Mesothelial cell of epicardium (in vitro differentiated cells): ENCODE measurements at regions not wholly inside any gene's neighbourhood (a gene's known extent, or its start where the extent isn't known, plus 50 kb on each side); places are given as distances from the start of the nearest gene placed in this dataset.
"Not testable (repeated sequence)": the region's sequence is repeated elsewhere in the genome, so short reads cannot be mapped to it uniquely, and the experiment has no call there.

Experiments used
- DNase-seq, 2 experiments: peaks; one replicate each; pipeline ENCODE4 v3.0.0; 2021; ENCODE audit warnings: low spot score in 2 of 2; ENCODE audit not compliant: unreplicated experiment in 2 of 2
- H3K27ac Mint-ChIP-seq: 2 replicates; pipeline ENCODE4 v1.8.0; 2021; ENCODE audit warnings: mixed read lengths
- H3K27me3 Mint-ChIP-seq: 2 replicates; pipeline ENCODE4 v1.8.0; 2021; ENCODE audit warnings: low read depth, mixed read lengths
- H3K36me3 Mint-ChIP-seq: 2 replicates; pipeline ENCODE4 v1.8.0; 2021; ENCODE audit warnings: mixed read lengths
- H3K4me1 Mint-ChIP-seq: 2 replicates; pipeline ENCODE4 v1.8.0; 2021; ENCODE audit warnings: mixed read lengths
- H3K4me3 Mint-ChIP-seq: 2 replicates; pipeline ENCODE4 v1.8.0; 2021; ENCODE audit warnings: mild to moderate bottlenecking, moderate library complexity, mixed read lengths
- H3K9me3 Mint-ChIP-seq: 2 replicates; pipeline ENCODE4 v1.8.0; 2021; ENCODE audit warnings: mixed read lengths
- CTCF ChIP-seq: fragments of 200-600 bp; sonication (generic); IDR thresholded peaks from one replicate; pipeline ENCODE4 v1.5.0; 2021; ENCODE audit warnings: antibody characterized with exemption; ENCODE audit not compliant: unreplicated experiment

- H3K36me3 Mint-ChIP-seq = no peaks in the 10 kb centered on the region
- no peak overlapping the region for H3K27ac Mint-ChIP-seq
- H3K4me1 Mint-ChIP-seq = peaks cover 4% of the 10 kb centered on the region
- no peak for DNase-seq
- H3K27me3 Mint-ChIP-seq = no peaks in the 10 kb centered on the region
- H3K4me3 Mint-ChIP-seq = no peak overlapping the region
- H3K9me3 Mint-ChIP-seq = peaks cover 6% of the 10 kb centered on the region
- no peak for TF ChIP-seq CTCF
These were observed 236.4 kb downstream of the TFEC start for GRCh38 chr7:115793958-115794702.

- no peak for DNase-seq
- no peak for TF ChIP-seq CTCF
- H3K4me3 Mint-ChIP-seq = no peak overlapping the region
- peaks cover 2% of the 10 kb centered on the region for H3K36me3 Mint-ChIP-seq
- no peaks in the 10 kb centered on the region for H3K4me1 Mint-ChIP-seq
- no peaks in the 10 kb centered on the region for H3K27me3 Mint-ChIP-seq
- no peak overlapping the region for H3K27ac Mint-ChIP-seq
- H3K9me3 Mint-ChIP-seq = peaks cover 19% of the 10 kb centered on the region
These were observed 240.7 kb downstream of the TFEC start for GRCh38 chr7:115789901-115790300.

- not testable (repeated sequence) for H3K27me3 Mint-ChIP-seq, H3K4me1 Mint-ChIP-seq, H3K36me3 Mint-ChIP-seq, H3K27ac Mint-ChIP-seq, DNase-seq, H3K4me3 Mint-ChIP-seq
- H3K9me3 Mint-ChIP-seq = peaks cover 21% of the 10 kb centered on the region
These were observed 241.1 kb downstream of the TFEC start for GRCh38 chr7:115789473-115789872.

GRCh38 chr7:115782696-115783490 lies 247.7 kb downstream of the TFEC start:
- peaks cover 45% of the 10 kb centered on the region for H3K4me1 Mint-ChIP-seq
- TF ChIP-seq CTCF = no peak
- no peaks in the 10 kb centered on the region for H3K27me3 Mint-ChIP-seq
- H3K27ac Mint-ChIP-seq = peak overlapping the region; percentile 76
- peak overlapping the region; percentile 32 for H3K4me3 Mint-ChIP-seq
- H3K9me3 Mint-ChIP-seq = peaks cover 18% of the 10 kb centered on the region
- peaks cover 2% of the 10 kb centered on the region for H3K36me3 Mint-ChIP-seq
- DNase-seq = no peak

GRCh38 chr7:115779561-115779960 lies 251.0 kb downstream of the TFEC start:
- DNase-seq = no peak
- no peak for TF ChIP-seq CTCF
- Mint-ChIP-seq H3K36me3 (no peaks in the 10 kb centered on the region), H3K27ac (no peak overlapping the region), H3K4me1 (peaks cover 45% of the 10 kb centered on the region), H3K27me3 (no peaks in the 10 kb centered on the region), H3K9me3 (no peaks in the 10 kb centered on the region), H3K4me3 (no peak overlapping the region)

- DNase-seq = no peak
- no peaks in the 10 kb centered on the region for H3K9me3 Mint-ChIP-seq
- no peaks in the 10 kb centered on the region for H3K36me3 Mint-ChIP-seq
- no peaks in the 10 kb centered on the region for H3K27me3 Mint-ChIP-seq
- H3K4me1 Mint-ChIP-seq = peaks cover 16% of the 10 kb centered on the region
- H3K4me3 Mint-ChIP-seq = no peak overlapping the region
- no peak for TF ChIP-seq CTCF
- H3K27ac Mint-ChIP-seq = no peak overlapping the region
These were observed 254.6 kb downstream of the TFEC start for GRCh38 chr7:115775981-115776380.
